ENCODE measurements at regions not wholly inside any gene's neighbourhood (a gene's known extent, or its start where the extent isn't known, plus 50 kb on each side); places are given as distances from the start of the nearest gene placed in this dataset.

DNA sequence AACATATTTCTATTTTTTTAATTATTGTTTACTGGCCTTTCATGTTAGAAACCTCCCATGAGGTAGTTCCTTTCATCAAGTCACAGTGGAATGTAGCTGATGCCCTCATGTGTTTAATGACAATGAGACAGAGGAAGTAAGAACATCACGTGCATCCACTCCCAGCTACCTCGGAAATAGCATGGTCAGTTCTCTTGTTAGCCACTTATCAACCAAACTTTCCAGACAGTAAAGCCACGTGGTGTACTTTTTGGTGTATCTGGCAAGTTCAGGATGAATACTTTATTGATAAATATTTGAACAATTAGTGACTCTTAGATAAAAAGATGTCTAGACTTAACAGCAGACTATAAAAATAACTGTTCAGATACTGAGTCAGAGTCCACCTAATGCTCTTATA lies 781.7 kb downstream of the MECOM start:
- no peak overlapping the region for H3K27ac ChIP-seq (ENCODE audit: low read length)
- H3F3A ChIP-seq (ENCODE audit: insufficient read depth, low read length): no peaks in the 10 kb centered on the region
- no peaks in the 10 kb centered on the region for H3K79me2 ChIP-seq (ENCODE audit: low read length)
- no peak overlapping the region for H3K4me3 ChIP-seq (ENCODE audit: low read length)
- H3K27me3 ChIP-seq (replicated peaks; ENCODE audit: insufficient read depth, low read length): no peaks in the 10 kb centered on the region
- TF ChIP-seq EZH2phosphoT487 (IDR thresholded peaks at IDR 0.05; ENCODE audit: low read length): no peak
- no peak for TF ChIP-seq EZH2 (optimal IDR thresholded peaks at IDR 0.05; ENCODE audit: low read depth, low read length)
- TF ChIP-seq, protein P1, sequence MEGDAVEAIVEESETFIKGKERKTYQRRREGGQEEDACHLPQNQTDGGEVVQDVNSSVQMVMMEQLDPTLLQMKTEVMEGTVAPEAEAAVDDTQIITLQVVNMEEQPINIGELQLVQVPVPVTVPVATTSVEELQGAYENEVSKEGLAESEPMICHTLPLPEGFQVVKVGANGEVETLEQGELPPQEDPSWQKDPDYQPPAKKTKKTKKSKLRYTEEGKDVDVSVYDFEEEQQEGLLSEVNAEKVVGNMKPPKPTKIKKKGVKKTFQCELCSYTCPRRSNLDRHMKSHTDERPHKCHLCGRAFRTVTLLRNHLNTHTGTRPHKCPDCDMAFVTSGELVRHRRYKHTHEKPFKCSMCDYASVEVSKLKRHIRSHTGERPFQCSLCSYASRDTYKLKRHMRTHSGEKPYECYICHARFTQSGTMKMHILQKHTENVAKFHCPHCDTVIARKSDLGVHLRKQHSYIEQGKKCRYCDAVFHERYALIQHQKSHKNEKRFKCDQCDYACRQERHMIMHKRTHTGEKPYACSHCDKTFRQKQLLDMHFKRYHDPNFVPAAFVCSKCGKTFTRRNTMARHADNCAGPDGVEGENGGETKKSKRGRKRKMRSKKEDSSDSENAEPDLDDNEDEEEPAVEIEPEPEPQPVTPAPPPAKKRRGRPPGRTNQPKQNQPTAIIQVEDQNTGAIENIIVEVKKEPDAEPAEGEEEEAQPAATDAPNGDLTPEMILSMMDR (IDR thresholded peaks at IDR 0.05; ENCODE audit: low read length): no peak
- H2AFZ ChIP-seq (ENCODE audit: low read length): no peak overlapping the region
- no peaks in the 10 kb centered on the region for H3K9me3 ChIP-seq (replicated peaks; ENCODE audit: insufficient read depth, low read length)
- no peaks in the 10 kb centered on the region for H3K9me2 ChIP-seq (replicated peaks; ENCODE audit: insufficient read depth, low read length)
- H4K20me1 ChIP-seq (ENCODE audit: insufficient read depth, low read length): no peaks in the 10 kb centered on the region
- no peak overlapping the region for H3K4me2 ChIP-seq (ENCODE audit: low read depth, low read length)
- no peaks in the 10 kb centered on the region for H3K4me1 ChIP-seq (ENCODE audit: low read length)
- H3K9ac ChIP-seq (ENCODE audit: low read length): no peak overlapping the region
- no peaks in the 10 kb centered on the region for H3K36me3 ChIP-seq (replicated peaks; ENCODE audit: insufficient read depth, low read length)
- no peak for DNase-seq

DNA sequence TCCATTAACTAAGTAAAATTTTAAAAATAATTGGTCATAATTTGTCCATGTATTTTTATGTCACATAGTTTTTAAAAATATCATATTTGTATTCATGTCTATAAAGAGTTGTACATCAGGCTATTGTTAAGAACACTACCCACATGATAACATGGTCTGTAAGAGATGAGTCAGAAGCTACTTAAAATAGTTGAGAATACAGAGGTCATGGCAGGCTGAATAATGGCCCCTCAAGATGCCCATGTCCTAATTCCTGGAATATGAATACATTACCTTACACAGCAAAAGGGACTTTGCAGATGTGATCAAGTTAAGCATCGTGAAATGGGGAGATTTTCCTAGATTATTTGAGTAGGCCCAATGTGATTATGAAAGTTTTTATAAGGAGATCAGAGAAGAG lies 782.9 kb upstream of the GOLIM4 start:
- no peaks in the 10 kb centered on the region for H3K9me3 ChIP-seq (replicated peaks; ENCODE audit: insufficient read depth, low read length)
- TF ChIP-seq EZH2 (optimal IDR thresholded peaks at IDR 0.05; ENCODE audit: low read depth, low read length): no peak
- no peak overlapping the region for H3K27ac ChIP-seq (ENCODE audit: low read length)
- no peaks in the 10 kb centered on the region for H3F3A ChIP-seq (ENCODE audit: insufficient read depth, low read length)
- DNase-seq: no peak
- H3K79me2 ChIP-seq (ENCODE audit: low read length): no peaks in the 10 kb centered on the region
- H3K27me3 ChIP-seq (replicated peaks; ENCODE audit: insufficient read depth, low read length): no peaks in the 10 kb centered on the region
- no peaks in the 10 kb centered on the region for H4K20me1 ChIP-seq (ENCODE audit: insufficient read depth, low read length)
- no peak overlapping the region for H3K4me3 ChIP-seq (ENCODE audit: low read length)
- H3K9me2 ChIP-seq (replicated peaks; ENCODE audit: insufficient read depth, low read length): no peaks in the 10 kb centered on the region
- H3K36me3 ChIP-seq (replicated peaks; ENCODE audit: insufficient read depth, low read length): no peaks in the 10 kb centered on the region
- no peak overlapping the region for H3K9ac ChIP-seq (ENCODE audit: low read length)
- no peak overlapping the region for H3K4me2 ChIP-seq (ENCODE audit: low read depth, low read length)
- no peaks in the 10 kb centered on the region for H3K4me1 ChIP-seq (ENCODE audit: low read length)
- no peak overlapping the region for H2AFZ ChIP-seq (ENCODE audit: low read length)

DNA sequence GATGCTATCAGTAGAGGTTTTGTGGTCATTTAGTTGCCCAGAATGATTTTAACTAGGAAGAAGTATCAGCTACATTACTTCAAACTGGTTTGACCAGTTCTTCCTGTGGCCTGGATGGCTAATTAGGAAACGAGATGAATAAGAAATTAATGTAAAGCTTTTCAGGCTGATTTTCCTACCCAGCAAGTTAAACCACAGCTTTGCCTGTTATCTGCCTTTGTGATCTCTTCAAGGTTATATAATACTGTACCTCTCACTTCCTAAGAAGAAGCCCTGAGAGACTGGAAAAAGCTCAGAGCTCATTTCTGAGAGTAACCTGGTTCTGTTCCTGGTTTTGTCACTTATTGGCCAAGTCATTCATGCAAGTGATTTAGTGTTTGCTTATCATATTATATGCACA lies 782.2 kb upstream of the GOLIM4 start:
- H2AFZ ChIP-seq (ENCODE audit: low read length): no peak overlapping the region
- no peak overlapping the region for H3K4me2 ChIP-seq (ENCODE audit: low read depth, low read length)
- H3K4me3 ChIP-seq (ENCODE audit: low read length): no peak overlapping the region
- DNase-seq: no peak
- H3K36me3 ChIP-seq (replicated peaks; ENCODE audit: insufficient read depth, low read length): no peaks in the 10 kb centered on the region
- H3K27me3 ChIP-seq (replicated peaks; ENCODE audit: insufficient read depth, low read length): no peaks in the 10 kb centered on the region
- no peaks in the 10 kb centered on the region for H4K20me1 ChIP-seq (ENCODE audit: insufficient read depth, low read length)
- TF ChIP-seq, protein P1 (IDR thresholded peaks at IDR 0.05; ENCODE audit: low read length): no peak
- TF ChIP-seq EZH2phosphoT487 (IDR thresholded peaks at IDR 0.05; ENCODE audit: low read length) (no peak), EZH2 (optimal IDR thresholded peaks at IDR 0.05; ENCODE audit: low read depth, low read length) (no peak)
- no peaks in the 10 kb centered on the region for H3K79me2 ChIP-seq (ENCODE audit: low read length)
- H3K9me3 ChIP-seq (replicated peaks; ENCODE audit: insufficient read depth, low read length): no peaks in the 10 kb centered on the region
- H3K9me2 ChIP-seq (replicated peaks; ENCODE audit: insufficient read depth, low read length): no peaks in the 10 kb centered on the region
- H3F3A ChIP-seq (ENCODE audit: insufficient read depth, low read length): no peaks in the 10 kb centered on the region
- no peak overlapping the region for H3K27ac ChIP-seq (ENCODE audit: low read length)
- H3K4me1 ChIP-seq (ENCODE audit: low read length): no peaks in the 10 kb centered on the region
- no peak overlapping the region for H3K9ac ChIP-seq (ENCODE audit: low read length)

DNA sequence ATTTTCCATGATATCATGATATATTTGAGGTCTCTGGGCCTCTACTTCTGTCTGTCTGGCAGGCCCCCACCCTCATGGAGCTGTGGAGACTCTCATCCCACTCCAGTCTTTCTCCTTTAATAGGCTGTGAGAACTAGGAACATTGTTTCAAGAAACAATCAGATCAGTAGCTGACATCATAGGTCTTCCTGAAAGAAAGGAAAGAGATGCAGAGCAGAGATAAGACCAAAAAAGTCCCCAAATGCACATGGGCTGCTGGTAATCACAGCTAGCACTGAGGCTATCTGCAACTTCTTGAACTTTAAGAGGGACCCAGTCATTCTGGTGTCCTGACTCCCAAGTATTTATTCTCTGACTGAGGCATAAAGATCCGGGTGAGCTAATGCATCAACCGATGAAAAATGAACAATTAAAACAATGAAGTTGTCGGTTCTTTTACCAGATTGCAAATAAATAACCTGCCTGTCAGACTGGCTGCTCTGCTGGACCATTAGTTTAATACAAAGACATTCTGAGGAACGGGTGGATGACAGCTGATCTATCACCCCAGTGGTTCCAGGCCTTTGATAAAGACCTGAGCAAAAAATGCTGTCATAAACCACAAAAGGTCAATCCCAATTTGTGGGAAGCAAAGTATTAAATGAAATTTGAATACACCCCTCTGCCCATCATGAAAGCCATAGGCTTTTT lies 780.8 kb upstream of the GOLIM4 start:
- Histone ChIP-seq H3K27me3 (replicated peaks; ENCODE audit: insufficient read depth, low read length) (no peaks in the 10 kb centered on the region), H3F3A (ENCODE audit: insufficient read depth, low read length) (no peaks in the 10 kb centered on the region), H3K9ac (ENCODE audit: low read length) (no peak overlapping the region), H3K36me3 (replicated peaks; ENCODE audit: insufficient read depth, low read length) (no peaks in the 10 kb centered on the region), H3K27ac (ENCODE audit: low read length) (no peak overlapping the region), H3K4me3 (ENCODE audit: low read length) (no peak overlapping the region), H3K9me3 (replicated peaks; ENCODE audit: insufficient read depth, low read length) (no peaks in the 10 kb centered on the region), H3K9me2 (replicated peaks; ENCODE audit: insufficient read depth, low read length) (no peaks in the 10 kb centered on the region), H3K4me1 (ENCODE audit: low read length) (no peaks in the 10 kb centered on the region), H4K20me1 (ENCODE audit: insufficient read depth, low read length) (no peaks in the 10 kb centered on the region), H3K79me2 (ENCODE audit: low read length) (no peaks in the 10 kb centered on the region), H3K4me2 (ENCODE audit: low read depth, low read length) (no peak overlapping the region), H2AFZ (ENCODE audit: low read length) (no peak overlapping the region)
- TF ChIP-seq, protein P1 (IDR thresholded peaks at IDR 0.05; ENCODE audit: low read length): no peak
- no peak for TF ChIP-seq EZH2 (optimal IDR thresholded peaks at IDR 0.05; ENCODE audit: low read depth, low read length)
- TF ChIP-seq EZH2phosphoT487 (IDR thresholded peaks at IDR 0.05; ENCODE audit: low read length): no peak
- no peak for DNase-seq

All from MM.1S (cell line).